HepG2 (cell line): ENCODE measurements at regions not wholly inside any gene's neighbourhood (a gene's known extent, or its start where the extent isn't known, plus 50 kb on each side); places are given as distances from the start of the nearest gene placed in this dataset.
A peak's percentile ranks its signal among the peaks of the same experiment; 100 is the strongest.

ENCODE experiments used
- ATRX ChIP-seq: sonication (generic); formaldehyde crosslinking; IDR thresholded peaks from 2 replicates; pipeline ENCODE4 v1.4.0; 2020; ENCODE audit warnings: missing genetic modification reagents, borderline replicate concordance
- EED ChIP-seq: sonication (generic); formaldehyde crosslinking; IDR thresholded peaks from 2 replicates; pipeline ENCODE4 v1.5.0; 2020; ENCODE audit warnings: mild to moderate bottlenecking, missing genetic modification reagents
- FOSL2 ChIP-seq: sonication (generic); formaldehyde crosslinking; IDR thresholded peaks from 2 replicates; pipeline ENCODE4 v1.4.0; 2020; ENCODE audit warnings: missing genetic modification reagents
- JDP2 ChIP-seq: sonication (generic); formaldehyde crosslinking; IDR thresholded peaks from 2 replicates; pipeline ENCODE4 v1.8.1; 2022; ENCODE audit warnings: missing genetic modification reagents, borderline replicate concordance
- MED8 ChIP-seq: sonication (generic); formaldehyde crosslinking; IDR thresholded peaks from 2 replicates; pipeline ENCODE4 v1.8.1; 2023; ENCODE audit warnings: mild to moderate bottlenecking, missing genetic modification reagents; ENCODE audit not compliant: insufficient replicate concordance
- NFE2L2 ChIP-seq: fragments of 150-350 bp; IDR thresholded peaks from 2 replicates; pipeline ENCODE4 v1.6.1; 2014; ENCODE audit warnings: low read length
- NR2F1 ChIP-seq, 2 experiments: fragments of 450-650 bp in 1 of 2; formaldehyde crosslinking in 1 of 2; IDR thresholded peaks; 2 replicates each; pipeline versions ENCODE4 v1.5.0 to v1.6.1; 2016 to 2020; ENCODE audit warnings: mild to moderate bottlenecking in 1 of 2, missing compliant biosample characterization in 1 of 2, missing genetic modification reagents in 1 of 2, moderate library complexity in 1 of 2
- RFX3 ChIP-seq: IDR thresholded peaks from 2 replicates; pipeline ENCODE4 v1.6.1; 2016; ENCODE audit warnings: missing biosample characterization, missing genetic modification reagents
- ZNF10 ChIP-seq: sonication (generic); formaldehyde crosslinking; IDR thresholded peaks from 2 replicates; pipeline ENCODE4 v1.4.0; 2020; ENCODE audit warnings: mild to moderate bottlenecking, low read depth, missing genetic modification reagents, borderline replicate concordance
- ZNF292 ChIP-seq: sonication (generic); formaldehyde crosslinking; IDR thresholded peaks from 2 replicates; pipeline ENCODE4 v1.8.1; 2022; ENCODE audit warnings: mild to moderate bottlenecking, low read depth, missing genetic modification reagents, borderline replicate concordance
- ZNF337 ChIP-seq: sonication (generic); formaldehyde crosslinking; IDR thresholded peaks from 2 replicates; pipeline ENCODE4 v1.5.1; 2020; ENCODE audit warnings: missing genetic modification reagents, low read depth, mild to moderate bottlenecking, borderline replicate concordance
- ZNF567 ChIP-seq: sonication (generic); formaldehyde crosslinking; IDR thresholded peaks from 2 replicates; pipeline ENCODE4 v1.8.1; 2023; ENCODE audit warnings: mild to moderate bottlenecking, missing genetic modification reagents, borderline replicate concordance
- ZNF720 ChIP-seq: sonication (generic); formaldehyde crosslinking; IDR thresholded peaks from 2 replicates; pipeline ENCODE4 v1.4.0; 2020; ENCODE audit warnings: missing genetic modification reagents
- TF ChIP-seq, protein P1 (sequence below), 2 experiments: sonication (generic) in 1 of 2; formaldehyde crosslinking in 1 of 2; IDR thresholded peaks; 2 replicates each; pipeline versions ENCODE4 v1.4.0 to v1.6.1; 2018 to 2020; ENCODE audit warnings: missing genetic modification reagents in 2 of 2, borderline replicate concordance in 1 of 2, low read depth in 1 of 2, mild to moderate bottlenecking in 1 of 2, missing biosample characterization in 1 of 2
- TF ChIP-seq, protein P2 (sequence below): sonication (generic); formaldehyde crosslinking; IDR thresholded peaks from 2 replicates; pipeline ENCODE4 v1.5.1; 2020; ENCODE audit warnings: mild to moderate bottlenecking, missing genetic modification reagents, borderline replicate concordance
- TF ChIP-seq, protein P3 (sequence below): IDR thresholded peaks from 2 replicates; pipeline ENCODE4 v1.6.1; 2016

- TF ChIP-seq, protein P1, sequence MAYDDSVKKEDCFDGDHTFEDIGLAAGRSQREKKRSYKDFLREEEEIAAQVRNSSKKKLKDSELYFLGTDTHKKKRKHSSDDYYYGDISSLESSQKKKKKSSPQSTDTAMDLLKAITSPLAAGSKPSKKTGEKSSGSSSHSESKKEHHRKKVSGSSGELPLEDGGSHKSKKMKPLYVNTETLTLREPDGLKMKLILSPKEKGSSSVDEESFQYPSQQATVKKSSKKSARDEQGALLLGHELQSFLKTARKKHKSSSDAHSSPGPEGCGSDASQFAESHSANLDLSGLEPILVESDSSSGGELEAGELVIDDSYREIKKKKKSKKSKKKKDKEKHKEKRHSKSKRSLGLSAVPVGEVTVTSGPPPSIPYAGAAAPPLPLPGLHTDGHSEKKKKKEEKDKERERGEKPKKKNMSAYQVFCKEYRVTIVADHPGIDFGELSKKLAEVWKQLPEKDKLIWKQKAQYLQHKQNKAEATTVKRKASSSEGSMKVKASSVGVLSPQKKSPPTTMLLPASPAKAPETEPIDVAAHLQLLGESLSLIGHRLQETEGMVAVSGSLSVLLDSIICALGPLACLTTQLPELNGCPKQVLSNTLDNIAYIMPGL (CRISPR knock-in tag; IDR thresholded peaks at IDR 0.05; ENCODE audit: borderline replicate concordance in 1 of 2, low read depth in 1 of 2), result no peak
- TF ChIP-seq ZNF720 (CRISPR knock-in tag) (no peak), ATRX (CRISPR knock-in tag) (no peak), NR2F1 (CRISPR knock-in tag; IDR thresholded peaks at IDR 0.05) (peak in 1 of 2 experiments; percentile 32; a peak in 1 of 4 replicates), EED (CRISPR knock-in tag) (no peak), ZNF567 (no peak), MED8 (CRISPR knock-in tag) (no peak), JDP2 (CRISPR knock-in tag) (no peak), FOSL2 (CRISPR knock-in tag) (peak; percentile 98), ZNF10 (CRISPR knock-in tag) (no peak), NFE2L2 (no peak), ZNF292 (no peak), ZNF337 (CRISPR knock-in tag) (no peak), RFX3 (CRISPR knock-in tag) (no peak)
- TF ChIP-seq, protein P2, sequence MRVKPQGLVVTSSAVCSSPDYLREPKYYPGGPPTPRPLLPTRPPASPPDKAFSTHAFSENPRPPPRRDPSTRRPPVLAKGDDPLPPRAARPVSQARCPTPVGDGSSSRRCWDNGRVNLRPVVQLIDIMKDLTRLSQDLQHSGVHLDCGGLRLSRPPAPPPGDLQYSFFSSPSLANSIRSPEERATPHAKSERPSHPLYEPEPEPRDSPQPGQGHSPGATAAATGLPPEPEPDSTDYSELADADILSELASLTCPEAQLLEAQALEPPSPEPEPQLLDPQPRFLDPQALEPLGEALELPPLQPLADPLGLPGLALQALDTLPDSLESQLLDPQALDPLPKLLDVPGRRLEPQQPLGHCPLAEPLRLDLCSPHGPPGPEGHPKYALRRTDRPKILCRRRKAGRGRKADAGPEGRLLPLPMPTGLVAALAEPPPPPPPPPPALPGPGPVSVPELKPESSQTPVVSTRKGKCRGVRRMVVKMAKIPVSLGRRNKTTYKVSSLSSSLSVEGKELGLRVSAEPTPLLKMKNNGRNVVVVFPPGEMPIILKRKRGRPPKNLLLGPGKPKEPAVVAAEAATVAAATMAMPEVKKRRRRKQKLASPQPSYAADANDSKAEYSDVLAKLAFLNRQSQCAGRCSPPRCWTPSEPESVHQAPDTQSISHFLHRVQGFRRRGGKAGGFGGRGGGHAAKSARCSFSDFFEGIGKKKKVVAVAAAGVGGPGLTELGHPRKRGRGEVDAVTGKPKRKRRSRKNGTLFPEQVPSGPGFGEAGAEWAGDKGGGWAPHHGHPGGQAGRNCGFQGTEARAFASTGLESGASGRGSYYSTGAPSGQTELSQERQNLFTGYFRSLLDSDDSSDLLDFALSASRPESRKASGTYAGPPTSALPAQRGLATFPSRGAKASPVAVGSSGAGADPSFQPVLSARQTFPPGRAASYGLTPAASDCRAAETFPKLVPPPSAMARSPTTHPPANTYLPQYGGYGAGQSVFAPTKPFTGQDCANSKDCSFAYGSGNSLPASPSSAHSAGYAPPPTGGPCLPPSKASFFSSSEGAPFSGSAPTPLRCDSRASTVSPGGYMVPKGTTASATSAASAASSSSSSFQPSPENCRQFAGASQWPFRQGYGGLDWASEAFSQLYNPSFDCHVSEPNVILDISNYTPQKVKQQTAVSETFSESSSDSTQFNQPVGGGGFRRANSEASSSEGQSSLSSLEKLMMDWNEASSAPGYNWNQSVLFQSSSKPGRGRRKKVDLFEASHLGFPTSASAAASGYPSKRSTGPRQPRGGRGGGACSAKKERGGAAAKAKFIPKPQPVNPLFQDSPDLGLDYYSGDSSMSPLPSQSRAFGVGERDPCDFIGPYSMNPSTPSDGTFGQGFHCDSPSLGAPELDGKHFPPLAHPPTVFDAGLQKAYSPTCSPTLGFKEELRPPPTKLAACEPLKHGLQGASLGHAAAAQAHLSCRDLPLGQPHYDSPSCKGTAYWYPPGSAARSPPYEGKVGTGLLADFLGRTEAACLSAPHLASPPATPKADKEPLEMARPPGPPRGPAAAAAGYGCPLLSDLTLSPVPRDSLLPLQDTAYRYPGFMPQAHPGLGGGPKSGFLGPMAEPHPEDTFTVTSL, result peak; percentile 90; the same call in 1 of the 2 replicates
- TF ChIP-seq, protein P3, sequence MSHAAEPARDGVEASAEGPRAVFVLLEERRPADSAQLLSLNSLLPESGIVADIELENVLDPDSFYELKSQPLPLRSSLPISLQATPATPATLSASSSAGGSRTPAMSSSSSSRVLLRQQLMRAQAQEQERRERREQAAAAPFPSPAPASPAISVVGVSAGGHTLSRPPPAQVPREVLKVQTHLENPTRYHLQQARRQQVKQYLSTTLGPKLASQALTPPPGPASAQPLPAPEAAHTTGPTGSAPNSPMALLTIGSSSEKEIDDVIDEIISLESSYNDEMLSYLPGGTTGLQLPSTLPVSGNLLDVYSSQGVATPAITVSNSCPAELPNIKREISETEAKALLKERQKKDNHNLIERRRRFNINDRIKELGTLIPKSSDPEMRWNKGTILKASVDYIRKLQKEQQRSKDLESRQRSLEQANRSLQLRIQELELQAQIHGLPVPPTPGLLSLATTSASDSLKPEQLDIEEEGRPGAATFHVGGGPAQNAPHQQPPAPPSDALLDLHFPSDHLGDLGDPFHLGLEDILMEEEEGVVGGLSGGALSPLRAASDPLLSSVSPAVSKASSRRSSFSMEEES (CRISPR knock-in tag), result no peak; the same call in 1 of the 2 replicates
These were observed 177.7 kb upstream of the ZC3H15 start (continued) for GRCh38 chr2:186308347-186308746.
